ENCODE measurements at regions not wholly inside any gene's neighbourhood (a gene's known extent, or its start where the extent isn't known, plus 50 kb on each side); places are given as distances from the start of the nearest gene placed in this dataset.

- TF ChIP-seq CTCF (IDR thresholded peaks at IDR 0.05) = no peak
- no peak for TF ChIP-seq EP300 (IDR thresholded peaks at IDR 0.05)
- no peak for TF ChIP-seq POLR2A (IDR thresholded peaks at IDR 0.05)
Measured at GRCh38 chr12:67489007-67489406, 159.5 kb upstream of the DYRK2 start.

Measured in stomach (tissue), 4 donors.